ENCODE measurements at regions not wholly inside any gene's neighbourhood (a gene's known extent, or its start where the extent isn't known, plus 50 kb on each side); places are given as distances from the start of the nearest gene placed in this dataset.

- Histone ChIP-seq H3K4me1 (ENCODE audit: insufficient read depth, low read length) (no peaks in the 10 kb centered on the region), H3K9me3 (ENCODE audit: low read length) (no peaks in the 10 kb centered on the region), H3K27ac (ENCODE audit: low read depth, low read length) (no peak overlapping the region), H3K36me3 (ENCODE audit: insufficient read depth, low read length) (no peaks in the 10 kb centered on the region), H3K9ac (ENCODE audit: low read length) (no peak overlapping the region), H3K27me3 (ENCODE audit: control insufficient read depth in 1 of 2, insufficient read depth in 2 of 2, low read length in 2 of 2) (no peaks in the 10 kb centered on the region), H3K4me3 (ENCODE audit: low read depth in 1 of 2, low read length in 2 of 2) (no peak overlapping the region)
These were observed 655.8 kb downstream of the TLR4 start for GRCh38 chr9:118360036-118360435.

- no peaks in the 10 kb centered on the region for H3K27me3 ChIP-seq (ENCODE audit: control insufficient read depth in 1 of 2, insufficient read depth in 2 of 2, low read length in 2 of 2)
- no peak overlapping the region for H3K27ac ChIP-seq (ENCODE audit: low read depth, low read length)
These were observed 657.9 kb downstream of the TLR4 start for GRCh38 chr9:118362123-118362522.

GRCh38 chr9:118362596-118362995 is 658.4 kb downstream of the TLR4 start:
- Histone ChIP-seq H3K36me3 (ENCODE audit: insufficient read depth, low read length) (no peaks in the 10 kb centered on the region), H3K9me3 (ENCODE audit: low read length) (no peaks in the 10 kb centered on the region)

More at GRCh38 chr9:118362123-118362522, 657.9 kb downstream of the TLR4 start:
- Histone ChIP-seq H3K9me3 (ENCODE audit: low read length) (no peaks in the 10 kb centered on the region), H3K9ac (ENCODE audit: low read length) (no peak overlapping the region), H3K4me3 (ENCODE audit: low read depth in 1 of 2, low read length in 2 of 2) (no peak overlapping the region), H3K36me3 (ENCODE audit: insufficient read depth, low read length) (no peaks in the 10 kb centered on the region), H3K4me1 (ENCODE audit: insufficient read depth, low read length) (no peaks in the 10 kb centered on the region)

GRCh38 chr9:118364266-118365106 is 660.3 kb downstream of the TLR4 start:
- no peak overlapping the region for H3K9ac ChIP-seq (ENCODE audit: low read length)
- H3K4me1 ChIP-seq (ENCODE audit: insufficient read depth, low read length), result no peaks in the 10 kb centered on the region
- H3K36me3 ChIP-seq (ENCODE audit: insufficient read depth, low read length), result no peaks in the 10 kb centered on the region
- no peak overlapping the region for H3K4me3 ChIP-seq (ENCODE audit: low read depth in 1 of 2, low read length in 2 of 2)
- H3K27me3 ChIP-seq (ENCODE audit: control insufficient read depth in 1 of 2, insufficient read depth in 2 of 2, low read length in 2 of 2), result no peaks in the 10 kb centered on the region
- no peak overlapping the region for H3K27ac ChIP-seq (ENCODE audit: low read depth, low read length)
- H3K9me3 ChIP-seq (ENCODE audit: low read length), result no peaks in the 10 kb centered on the region

More at GRCh38 chr9:118362596-118362995, 658.4 kb downstream of the TLR4 start:
- Histone ChIP-seq H3K27ac (ENCODE audit: low read depth, low read length) (no peak overlapping the region), H3K27me3 (ENCODE audit: control insufficient read depth in 1 of 2, insufficient read depth in 2 of 2, low read length in 2 of 2) (no peaks in the 10 kb centered on the region), H3K4me1 (ENCODE audit: insufficient read depth, low read length) (no peaks in the 10 kb centered on the region), H3K9ac (ENCODE audit: low read length) (no peak overlapping the region), H3K4me3 (ENCODE audit: low read depth in 1 of 2, low read length in 2 of 2) (no peak overlapping the region)

GRCh38 chr9:118366228-118366627 is 662.0 kb downstream of the TLR4 start:
- Histone ChIP-seq H3K4me1 (ENCODE audit: insufficient read depth, low read length) (no peaks in the 10 kb centered on the region), H3K9ac (ENCODE audit: low read length) (no peak overlapping the region), H3K9me3 (ENCODE audit: low read length) (no peaks in the 10 kb centered on the region), H3K27me3 (ENCODE audit: control insufficient read depth in 1 of 2, insufficient read depth in 2 of 2, low read length in 2 of 2) (no peaks in the 10 kb centered on the region), H3K4me3 (ENCODE audit: low read depth in 1 of 2, low read length in 2 of 2) (no peak overlapping the region), H3K27ac (ENCODE audit: low read depth, low read length) (no peak overlapping the region), H3K36me3 (ENCODE audit: insufficient read depth, low read length) (no peaks in the 10 kb centered on the region)

- H3K4me3 ChIP-seq (ENCODE audit: low read depth in 1 of 2, low read length in 2 of 2), result no peak overlapping the region
- no peak overlapping the region for H3K9ac ChIP-seq (ENCODE audit: low read length)
- H3K36me3 ChIP-seq (ENCODE audit: insufficient read depth, low read length), result no peaks in the 10 kb centered on the region
- H3K27me3 ChIP-seq (ENCODE audit: control insufficient read depth in 1 of 2, insufficient read depth in 2 of 2, low read length in 2 of 2), result no peaks in the 10 kb centered on the region
- no peak overlapping the region for H3K27ac ChIP-seq (ENCODE audit: low read depth, low read length)
- no peaks in the 10 kb centered on the region for H3K9me3 ChIP-seq (ENCODE audit: low read length)
- H3K4me1 ChIP-seq (ENCODE audit: insufficient read depth, low read length), result no peaks in the 10 kb centered on the region
These were observed 663.2 kb downstream of the TLR4 start for GRCh38 chr9:118367383-118367782.

GRCh38 chr9:118384531-118385100 is 680.4 kb downstream of the TLR4 start:
- H3K9ac ChIP-seq (ENCODE audit: low read length), result no peak overlapping the region
- no peaks in the 10 kb centered on the region for H3K9me3 ChIP-seq (ENCODE audit: low read length)

GRCh38 chr9:118395415-118395814 is 691.2 kb downstream of the TLR4 start:
- Histone ChIP-seq H3K4me3 (ENCODE audit: low read depth in 1 of 2, low read length in 2 of 2) (no peak overlapping the region), H3K4me1 (ENCODE audit: insufficient read depth, low read length) (no peaks in the 10 kb centered on the region), H3K27ac (ENCODE audit: low read depth, low read length) (no peak overlapping the region), H3K27me3 (ENCODE audit: control insufficient read depth in 1 of 2, insufficient read depth in 2 of 2, low read length in 2 of 2) (no peaks in the 10 kb centered on the region), H3K9ac (ENCODE audit: low read length) (no peak overlapping the region), H3K36me3 (ENCODE audit: insufficient read depth, low read length) (no peaks in the 10 kb centered on the region), H3K9me3 (ENCODE audit: low read length) (no peaks in the 10 kb centered on the region)

More at GRCh38 chr9:118384531-118385100, 680.4 kb downstream of the TLR4 start:
- H3K4me1 ChIP-seq (ENCODE audit: insufficient read depth, low read length), result no peaks in the 10 kb centered on the region
- no peak overlapping the region for H3K4me3 ChIP-seq (ENCODE audit: low read depth in 1 of 2, low read length in 2 of 2)
- no peak overlapping the region for H3K27ac ChIP-seq (ENCODE audit: low read depth, low read length)
- H3K36me3 ChIP-seq (ENCODE audit: insufficient read depth, low read length), result no peaks in the 10 kb centered on the region
- H3K27me3 ChIP-seq (ENCODE audit: control insufficient read depth in 1 of 2, insufficient read depth in 2 of 2, low read length in 2 of 2), result no peaks in the 10 kb centered on the region

GRCh38 chr9:118401546-118401945 is 697.3 kb downstream of the TLR4 start:
- no peak overlapping the region for H3K27ac ChIP-seq (ENCODE audit: low read depth, low read length)
- H3K27me3 ChIP-seq (ENCODE audit: control insufficient read depth in 1 of 2, insufficient read depth in 2 of 2, low read length in 2 of 2), result no peaks in the 10 kb centered on the region
- H3K36me3 ChIP-seq (ENCODE audit: insufficient read depth, low read length), result no peaks in the 10 kb centered on the region
- no peak overlapping the region for H3K9ac ChIP-seq (ENCODE audit: low read length)
- no peaks in the 10 kb centered on the region for H3K4me1 ChIP-seq (ENCODE audit: insufficient read depth, low read length)
- H3K9me3 ChIP-seq (ENCODE audit: low read length), result no peaks in the 10 kb centered on the region
- H3K4me3 ChIP-seq (ENCODE audit: low read depth in 1 of 2, low read length in 2 of 2), result no peak overlapping the region

- H3K4me3 ChIP-seq (ENCODE audit: low read depth in 1 of 2, low read length in 2 of 2), result no peak overlapping the region
- H3K9ac ChIP-seq (ENCODE audit: low read length), result no peak overlapping the region
- H3K4me1 ChIP-seq (ENCODE audit: insufficient read depth, low read length), result no peaks in the 10 kb centered on the region
- no peak overlapping the region for H3K27ac ChIP-seq (ENCODE audit: low read depth, low read length)
- no peaks in the 10 kb centered on the region for H3K36me3 ChIP-seq (ENCODE audit: insufficient read depth, low read length)
- H3K9me3 ChIP-seq (ENCODE audit: low read length), result no peaks in the 10 kb centered on the region
- no peaks in the 10 kb centered on the region for H3K27me3 ChIP-seq (ENCODE audit: control insufficient read depth in 1 of 2, insufficient read depth in 2 of 2, low read length in 2 of 2)
These were observed 710.5 kb downstream of the TLR4 start for GRCh38 chr9:118414676-118415075.

GRCh38 chr9:118418887-118419565 is 714.8 kb downstream of the TLR4 start:
- H3K27ac ChIP-seq (ENCODE audit: low read depth, low read length), result no peak overlapping the region

More at GRCh38 chr9:118418887-118419565, 714.8 kb downstream of the TLR4 start:
- H3K4me3 ChIP-seq (ENCODE audit: low read depth in 1 of 2, low read length in 2 of 2), result no peak overlapping the region
- H3K9ac ChIP-seq (ENCODE audit: low read length), result no peak overlapping the region
- H3K36me3 ChIP-seq (ENCODE audit: insufficient read depth, low read length), result no peaks in the 10 kb centered on the region
- no peaks in the 10 kb centered on the region for H3K27me3 ChIP-seq (ENCODE audit: control insufficient read depth in 1 of 2, insufficient read depth in 2 of 2, low read length in 2 of 2)
- no peaks in the 10 kb centered on the region for H3K4me1 ChIP-seq (ENCODE audit: insufficient read depth, low read length)
- H3K9me3 ChIP-seq (ENCODE audit: low read length), result no peaks in the 10 kb centered on the region

Data from muscle layer of colon (tissue), 2 donors.